DND-41 (cell line): ENCODE measurements at regions not wholly inside any gene's neighbourhood (a gene's known extent, or its start where the extent isn't known, plus 50 kb on each side); places are given as distances from the start of the nearest gene placed in this dataset.
"Not testable (repeated sequence)": the region's sequence is repeated elsewhere in the genome, so short reads cannot be mapped to it uniquely, and the experiment has no call there.

Source experiments
- ATAC-seq: fragments of 200-7000 bp; cut with Tn5 transposase; 3 replicates; pipeline ENCODE4 v1.9.1; 2021; ENCODE audit warnings: low read depth; ENCODE audit not compliant: insufficient read depth
- DNase-seq: peaks from one replicate; pipeline ENCODE4 v3.0.0-alpha.2; 2020
- H2AFZ ChIP-seq: 2 replicates; pipeline ENCODE4 v1.6.0; 2012; ENCODE audit warnings: low read depth, low read length
- H3K27ac ChIP-seq: 2 replicates; pipeline ENCODE4 v1.5.1; 2012; ENCODE audit warnings: low read length, inconsistent platforms
- H3K27me3 ChIP-seq: fragments of 200-600 bp; sonication (generic); 2 replicates; pipeline ENCODE4 v1.6.0; 2012; ENCODE audit warnings: low read length, mild to moderate bottlenecking, inconsistent platforms; ENCODE audit not compliant: insufficient read depth, poor library complexity
- H3K36me3 ChIP-seq: 2 replicates; pipeline ENCODE4 v1.5.1; 2012; ENCODE audit warnings: low read length, inconsistent platforms; ENCODE audit not compliant: insufficient read depth
- H3K4me1 ChIP-seq: 2 replicates; pipeline ENCODE4 v1.5.1; 2012; ENCODE audit warnings: mild to moderate bottlenecking, low read length; ENCODE audit not compliant: insufficient read depth
- H3K4me2 ChIP-seq: 2 replicates; pipeline ENCODE4 v1.6.0; 2012; ENCODE audit warnings: mild to moderate bottlenecking, moderate library complexity, low read length, inconsistent platforms; ENCODE audit not compliant: insufficient read depth
- H3K4me3 ChIP-seq, 2 experiments: fragments of 200-600 bp in 1 of 2; shearing (Covaris generic) in 1 of 2; 2 replicates each; pipeline ENCODE4 v1.5.1; 2012 to 2016; ENCODE audit warnings: inconsistent platforms in 2 of 2, low read length in 2 of 2, mild to moderate bottlenecking in 2 of 2, low read depth in 1 of 2, moderate library complexity in 1 of 2
- H3K79me2 ChIP-seq: 2 replicates; pipeline ENCODE4 v1.6.0; 2012; ENCODE audit warnings: low read length, inconsistent platforms; ENCODE audit not compliant: insufficient read depth
- H3K9ac ChIP-seq: 2 replicates; pipeline ENCODE4 v1.6.0; 2012; ENCODE audit warnings: low read depth, mild to moderate bottlenecking, inconsistent platforms, low read length, moderate library complexity
- H3K9me3 ChIP-seq: 2 replicates; pipeline ENCODE4 v1.5.1; 2012; ENCODE audit warnings: low read length, moderate library complexity, mild to moderate bottlenecking, inconsistent platforms; ENCODE audit not compliant: insufficient read depth, severe bottlenecking
- H4K20me1 ChIP-seq: 2 replicates; pipeline ENCODE4 v1.6.0; 2012; ENCODE audit warnings: low read length; ENCODE audit not compliant: insufficient read depth
- CTCF ChIP-seq: IDR thresholded peaks from 2 replicates; pipeline ENCODE4 v1.5.1; 2012; ENCODE audit warnings: borderline replicate concordance, low read length, moderate library complexity, mild to moderate bottlenecking; ENCODE audit not compliant: poor library complexity, severe bottlenecking; ENCODE audit errors: extremely low read depth
- EZH2 ChIP-seq: IDR thresholded peaks from 3 replicates; pipeline ENCODE4 v1.6.1; 2012; ENCODE audit warnings: borderline replicate concordance, low read depth, mild to moderate bottlenecking, moderate library complexity, low read length, inconsistent platforms; ENCODE audit not compliant: severe bottlenecking

- H3K4me2 ChIP-seq, H3K4me3 ChIP-seq, H3K79me2 ChIP-seq, H2AFZ ChIP-seq, H3K4me1 ChIP-seq, H4K20me1 ChIP-seq, H3K27me3 ChIP-seq, H3K36me3 ChIP-seq, H3K9ac ChIP-seq, ATAC-seq, H3K27ac ChIP-seq, DNase-seq, H3K9me3 ChIP-seq: not testable (repeated sequence)
These were observed 1579.2 kb downstream of the SI start for GRCh38 chr3:163498842-163499735.

- H3K79me2 ChIP-seq: no peaks in the 10 kb centered on the region
- H2AFZ ChIP-seq: no peak overlapping the region
- no peak overlapping the region for H3K4me3 ChIP-seq
- H3K4me2 ChIP-seq: no peak overlapping the region
- TF ChIP-seq CTCF: no peak
- TF ChIP-seq EZH2: no peak
- no peaks in the 10 kb centered on the region for H3K36me3 ChIP-seq
- peaks cover 10% of the 10 kb centered on the region for H3K9me3 ChIP-seq
- no peaks in the 10 kb centered on the region for H3K27me3 ChIP-seq
- ATAC-seq (no peak), DNase-seq (no peak)
- no peak overlapping the region for H3K27ac ChIP-seq
- no peak overlapping the region for H3K9ac ChIP-seq
- H4K20me1 ChIP-seq: no peaks in the 10 kb centered on the region
- H3K4me1 ChIP-seq: no peaks in the 10 kb centered on the region
These were observed 1586.6 kb downstream of the SI start for GRCh38 chr3:163491714-163492113.

- DNase-seq (peak; percentile 59), ATAC-seq (peak; percentile 83)
- no peak overlapping the region for H3K9ac ChIP-seq
- no peaks in the 10 kb centered on the region for H3K36me3 ChIP-seq
- no peak overlapping the region for H3K27ac ChIP-seq
- no peaks in the 10 kb centered on the region for H3K79me2 ChIP-seq
- H3K4me3 ChIP-seq: no peak overlapping the region
- H4K20me1 ChIP-seq: no peaks in the 10 kb centered on the region
- no peaks in the 10 kb centered on the region for H3K27me3 ChIP-seq
- H3K9me3 ChIP-seq: peaks cover 10% of the 10 kb centered on the region
- TF ChIP-seq CTCF (peak; percentile 64), EZH2 (no peak)
- no peak overlapping the region for H3K4me2 ChIP-seq
- no peak overlapping the region for H2AFZ ChIP-seq
- no peaks in the 10 kb centered on the region for H3K4me1 ChIP-seq
These were observed 1588.2 kb downstream of the SI start for GRCh38 chr3:163490119-163490518.

GRCh38 chr3:163482695-163483094 is 1595.6 kb downstream of the SI start:
- no peaks in the 10 kb centered on the region for H3K36me3 ChIP-seq
- no peaks in the 10 kb centered on the region for H4K20me1 ChIP-seq
- no peak overlapping the region for H3K4me2 ChIP-seq
- no peaks in the 10 kb centered on the region for H3K4me1 ChIP-seq
- no peak for TF ChIP-seq EZH2
- no peak for TF ChIP-seq CTCF
- H3K4me3 ChIP-seq: no peak overlapping the region
- DNase-seq (no peak), ATAC-seq (no peak)
- H2AFZ ChIP-seq: no peak overlapping the region; the same call in 1 of the 2 replicates
- H3K9ac ChIP-seq: no peak overlapping the region
- no peak overlapping the region for H3K27ac ChIP-seq
- H3K27me3 ChIP-seq: no peaks in the 10 kb centered on the region
- H3K9me3 ChIP-seq: no peaks in the 10 kb centered on the region
- H3K79me2 ChIP-seq: no peaks in the 10 kb centered on the region
